Neural cell (in vitro differentiated cells): ENCODE measurements at regions not wholly inside any gene's neighbourhood (a gene's known extent, or its start where the extent isn't known, plus 50 kb on each side); places are given as distances from the start of the nearest gene placed in this dataset.

Experiments used
- CTCF ChIP-seq: fragments of 450-650 bp; IDR thresholded peaks from 2 replicates; pipeline ENCODE4 v1.5.1; 2014; ENCODE audit warnings: antibody characterized with exemption, mild to moderate bottlenecking, moderate library complexity; ENCODE audit not compliant: poor library complexity, severe bottlenecking
- EZH2 ChIP-seq: fragments of 200-600, 300-800 bp; shearing (Covaris generic), sonication (generic); IDR thresholded peaks from 2 replicates; pipeline ENCODE4 v1.6.1; 2014; ENCODE audit warnings: antibody characterized with exemption, low read length, borderline replicate concordance, mild to moderate bottlenecking; ENCODE audit not compliant: insufficient read depth, poor library complexity, severe bottlenecking
- POLR2AphosphoS5 ChIP-seq: IDR thresholded peaks from 2 replicates; pipeline ENCODE4 v1.6.1; 2012

GRCh38 chr3:31422237-31422636 is 110.5 kb upstream of the STT3B start:
- TF ChIP-seq EZH2 (no peak), CTCF (no peak), POLR2AphosphoS5 (no peak)
